Fibroblast of lung (primary cell): ENCODE measurements at regions not wholly inside any gene's neighbourhood (a gene's known extent, or its start where the extent isn't known, plus 50 kb on each side); places are given as distances from the start of the nearest gene placed in this dataset.

Experiments
- DNase-seq, 2 donors: peaks; one replicate each; pipeline versions ENCODE4 v3.0.0 to v3.0.0-alpha.2; 2010; ENCODE audit warnings: low read depth in 2 of 2
- H2AFZ ChIP-seq: 2 replicates; pipeline ENCODE4 v1.5.1; 2012; ENCODE audit warnings: low read length, control low read depth, inconsistent platforms
- H3K27ac ChIP-seq: 2 replicates; pipeline ENCODE4 v1.5.1; 2011; ENCODE audit warnings: low read length, control low read depth; ENCODE audit not compliant: insufficient read depth
- H3K27me3 ChIP-seq: 2 replicates; pipeline ENCODE4 v1.5.1; 2011; ENCODE audit warnings: mild to moderate bottlenecking, low read length; ENCODE audit not compliant: control insufficient read depth, insufficient read depth
- H3K36me3 ChIP-seq: 2 replicates; pipeline ENCODE4 v1.5.1; 2011; ENCODE audit warnings: low read length; ENCODE audit not compliant: control insufficient read depth, insufficient read depth
- H3K4me1 ChIP-seq: 2 replicates; pipeline ENCODE4 v1.5.1; 2011; ENCODE audit warnings: low read length; ENCODE audit not compliant: control insufficient read depth, insufficient read depth; ENCODE audit errors: extremely low read depth
- H3K4me2 ChIP-seq: 2 replicates; pipeline ENCODE4 v1.5.1; 2011; ENCODE audit warnings: low read length, control low read depth; ENCODE audit not compliant: insufficient read depth; ENCODE audit errors: extremely low read depth
- H3K4me3 ChIP-seq, 4 experiments: fragments of 200-600 bp in 1 of 4; sonication (generic) in 1 of 4; replicated peaks in 1 of 4; 2 replicates each; pipeline ENCODE4 v1.5.1; 2011 to 2016; ENCODE audit warnings: low read length in 4 of 4, low read depth in 3 of 4, mild to moderate bottlenecking in 3 of 4, control low read depth in 2 of 4, inconsistent platforms in 1 of 4, mixed read lengths in 1 of 4; ENCODE audit not compliant: insufficient read depth in 1 of 4; ENCODE audit errors: control extremely low read depth in 1 of 4
- H3K79me2 ChIP-seq: 2 replicates; pipeline ENCODE4 v1.5.1; 2012; ENCODE audit warnings: mild to moderate bottlenecking, low read length, inconsistent platforms; ENCODE audit not compliant: control insufficient read depth, insufficient read depth
- H3K9ac ChIP-seq: 2 replicates; pipeline ENCODE4 v1.5.1; 2011; ENCODE audit warnings: mild to moderate bottlenecking, low read length, control low read depth; ENCODE audit not compliant: insufficient read depth
- H3K9me3 ChIP-seq: 2 replicates; pipeline ENCODE4 v1.5.1; 2012; ENCODE audit warnings: low read depth, low read length; ENCODE audit not compliant: control insufficient read depth, insufficient read depth
- H4K20me1 ChIP-seq: 2 replicates; pipeline ENCODE4 v1.5.1; 2011; ENCODE audit warnings: low read length; ENCODE audit not compliant: control insufficient read depth, insufficient read depth; ENCODE audit errors: extremely low read depth
- CTCF ChIP-seq, 2 donors: IDR thresholded peaks in 1 of 2; conservative IDR thresholded peaks in 1 of 2; 1 replicate in 1 of 2; 2 replicates in 1 of 2; pipeline ENCODE4 v1.5.1; 2011 to 2012; ENCODE audit warnings: low read length in 2 of 2, control low read depth in 1 of 2, inconsistent platforms in 1 of 2, low read depth in 1 of 2, mild to moderate bottlenecking in 1 of 2
- EZH2 ChIP-seq: IDR thresholded peaks from 2 replicates; pipeline ENCODE4 v1.5.1; 2012; ENCODE audit warnings: low read length, control low read depth, mild to moderate bottlenecking; ENCODE audit errors: missing control alignments

GRCh38 chr20:56945057-56945456, 316.0 kb downstream of the TFAP2C start:
- no peak overlapping the region for H2AFZ ChIP-seq
- H3K4me3 ChIP-seq = no peak overlapping the region

GRCh38 chr20:56945901-56946300, 316.8 kb downstream of the TFAP2C start:
- no peak overlapping the region for H2AFZ ChIP-seq
- no peak overlapping the region for H3K4me2 ChIP-seq
- H3K4me1 ChIP-seq = no peaks in the 10 kb centered on the region
- H3K36me3 ChIP-seq = no peaks in the 10 kb centered on the region
- H3K4me3 ChIP-seq = no peak overlapping the region
- H3K27ac ChIP-seq = no peak overlapping the region
- TF ChIP-seq EZH2 (no peak), CTCF (conservative IDR thresholded peaks at IDR 0.05 in 1 of 2, IDR thresholded peaks at IDR 0.05 in 1 of 2; ENCODE audit: low read depth in 1 of 2, low read length in 2 of 2) (no peak)
- H3K9ac ChIP-seq = no peak overlapping the region
- H3K27me3 ChIP-seq = no peaks in the 10 kb centered on the region
- H4K20me1 ChIP-seq = no peaks in the 10 kb centered on the region
- H3K9me3 ChIP-seq = no peaks in the 10 kb centered on the region
- H3K79me2 ChIP-seq = no peaks in the 10 kb centered on the region
- DNase-seq = no peak

More at GRCh38 chr20:56945057-56945456, 316.0 kb downstream of the TFAP2C start:
- DNase-seq = no peak
- Histone ChIP-seq H3K4me1 (no peaks in the 10 kb centered on the region), H3K79me2 (no peaks in the 10 kb centered on the region), H3K36me3 (no peaks in the 10 kb centered on the region), H3K9me3 (no peaks in the 10 kb centered on the region), H3K9ac (no peak overlapping the region), H3K27ac (no peak overlapping the region), H4K20me1 (no peaks in the 10 kb centered on the region), H3K4me2 (no peak overlapping the region), H3K27me3 (no peaks in the 10 kb centered on the region)
- TF ChIP-seq EZH2 (no peak), CTCF (conservative IDR thresholded peaks at IDR 0.05 in 1 of 2, IDR thresholded peaks at IDR 0.05 in 1 of 2; ENCODE audit: low read depth in 1 of 2, low read length in 2 of 2) (no peak)

GRCh38 chr20:56949318-56949717, 317.1 kb downstream of the BMP7 start:
- Histone ChIP-seq H3K36me3 (no peaks in the 10 kb centered on the region), H3K79me2 (no peaks in the 10 kb centered on the region)

More at GRCh38 chr20:56949318-56949717, 317.1 kb downstream of the BMP7 start:
- DNase-seq = no peak
- Histone ChIP-seq H3K9ac (no peak overlapping the region), H3K4me1 (no peaks in the 10 kb centered on the region), H3K27me3 (no peaks in the 10 kb centered on the region), H3K9me3 (no peaks in the 10 kb centered on the region), H3K27ac (no peak overlapping the region), H3K4me3 (no peak overlapping the region), H3K4me2 (no peak overlapping the region), H4K20me1 (no peaks in the 10 kb centered on the region), H2AFZ (no peak overlapping the region)
- TF ChIP-seq EZH2 = no peak
